ENCODE measurements at regions not wholly inside any gene's neighbourhood (a gene's known extent, or its start where the extent isn't known, plus 50 kb on each side); places are given as distances from the start of the nearest gene placed in this dataset.
"Not testable (repeated sequence)": the region's sequence is repeated elsewhere in the genome, so short reads cannot be mapped to it uniquely, and the experiment has no call there.

DNA sequence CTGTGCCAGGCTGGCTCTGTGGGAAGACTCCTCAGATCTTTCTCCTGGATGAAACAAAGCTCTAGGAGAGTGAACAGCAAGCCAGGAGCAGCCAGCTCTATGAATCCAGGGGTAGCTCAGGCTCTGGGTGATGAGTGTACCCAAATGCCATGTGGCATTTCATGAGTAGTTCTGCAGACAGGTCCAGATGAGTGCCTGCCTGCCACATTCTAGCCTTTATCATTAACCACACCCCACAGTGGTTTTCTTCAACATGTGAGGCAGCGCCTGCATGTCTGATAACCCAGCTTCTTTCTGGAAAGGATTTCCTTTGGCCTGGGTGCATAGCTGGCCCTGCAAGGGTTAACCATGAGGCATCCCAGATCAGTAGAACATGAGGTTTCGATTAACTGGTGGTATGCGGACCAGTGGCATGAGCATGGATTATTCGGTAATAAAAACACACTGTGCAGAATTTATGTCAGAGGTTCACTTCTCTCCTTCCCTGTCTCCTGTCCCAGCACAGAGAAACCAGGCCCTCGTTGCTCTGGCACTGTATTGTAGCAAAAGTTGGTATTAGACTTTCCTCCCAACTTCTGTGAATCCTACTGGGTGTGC lies 381.9 kb upstream of the ZNF462 start:
- H3K4me3 ChIP-seq: no peak overlapping the region
- H3K9me3 ChIP-seq: no peaks in the 10 kb centered on the region
- DNase-seq: no peak
- H3K27ac ChIP-seq: no peak overlapping the region
- H3K36me3 ChIP-seq: no peaks in the 10 kb centered on the region
- no peaks in the 10 kb centered on the region for H3K27me3 ChIP-seq
- TF ChIP-seq POLR2A (IDR thresholded peaks at IDR 0.05): no peak
- TF ChIP-seq CTCF (IDR thresholded peaks at IDR 0.05): no peak
- H3K4me1 ChIP-seq: no peaks in the 10 kb centered on the region

DNA sequence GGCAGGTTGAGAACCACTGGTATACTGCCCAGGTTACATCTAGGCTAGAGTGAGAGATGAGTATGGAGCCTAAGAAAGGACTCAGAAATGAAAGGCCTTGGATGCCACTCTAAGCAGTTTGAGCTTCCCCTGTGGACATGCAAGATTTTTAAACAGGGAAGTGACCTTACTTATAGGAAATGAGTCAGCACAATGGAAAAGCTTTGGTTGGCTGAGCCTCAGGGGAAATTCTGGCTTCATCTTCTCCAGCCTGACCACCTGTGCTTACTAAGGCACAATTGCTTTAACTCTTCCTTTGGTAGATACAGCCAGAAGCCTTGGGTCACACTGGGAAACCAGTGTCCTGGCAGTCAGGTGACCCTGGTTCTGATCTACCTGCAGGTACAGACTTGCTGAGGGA lies 380.2 kb upstream of the ZNF462 start:
- H3K9me3 ChIP-seq: no peaks in the 10 kb centered on the region
- H3K36me3 ChIP-seq: no peaks in the 10 kb centered on the region
- no peak overlapping the region for H3K27ac ChIP-seq
- no peaks in the 10 kb centered on the region for H3K27me3 ChIP-seq
- H3K4me3 ChIP-seq: no peak overlapping the region
- DNase-seq: no peak
- H3K4me1 ChIP-seq: no peaks in the 10 kb centered on the region
- no peak for TF ChIP-seq CTCF (IDR thresholded peaks at IDR 0.05)
- no peak for TF ChIP-seq POLR2A (IDR thresholded peaks at IDR 0.05)

DNA sequence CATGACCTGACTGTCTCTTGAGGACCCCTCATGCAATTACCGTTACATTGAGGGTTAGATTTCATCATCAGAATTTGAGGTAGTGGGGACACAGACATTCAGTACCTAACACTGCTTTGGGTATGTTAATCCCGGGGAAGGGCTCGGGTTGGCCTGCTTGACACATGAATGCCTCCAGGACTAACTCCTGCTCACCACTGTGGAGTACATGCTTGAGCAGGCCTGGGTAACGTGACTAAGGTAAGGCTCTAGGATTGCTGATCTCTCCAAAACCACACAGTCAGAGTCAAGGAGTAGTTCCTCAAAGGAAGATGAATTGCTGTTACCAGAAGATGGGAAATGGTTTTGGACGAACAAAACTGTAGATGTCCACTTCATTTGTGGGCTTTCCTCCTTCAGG lies 376.3 kb upstream of the ZNF462 start:
- TF ChIP-seq POLR2A (IDR thresholded peaks at IDR 0.05) (no peak), CTCF (IDR thresholded peaks at IDR 0.05) (no peak)
- H3K27me3 ChIP-seq: no peaks in the 10 kb centered on the region
- no peak overlapping the region for H3K4me3 ChIP-seq

GRCh38 chr9:106487266-106487665 lies 375.7 kb upstream of the ZNF462 start:
- DNase-seq: no peak
- no peaks in the 10 kb centered on the region for H3K9me3 ChIP-seq
- no peaks in the 10 kb centered on the region for H3K27me3 ChIP-seq
- no peaks in the 10 kb centered on the region for H3K4me1 ChIP-seq
- no peak overlapping the region for H3K27ac ChIP-seq
- H3K36me3 ChIP-seq: no peaks in the 10 kb centered on the region
- TF ChIP-seq CTCF (IDR thresholded peaks at IDR 0.05) (no peak), POLR2A (IDR thresholded peaks at IDR 0.05) (no peak)
- no peak overlapping the region for H3K4me3 ChIP-seq

More for the DNA sequence above, 376.3 kb upstream of the ZNF462 start:
- Histone ChIP-seq H3K4me1 (no peaks in the 10 kb centered on the region), H3K9me3 (no peaks in the 10 kb centered on the region), H3K36me3 (no peaks in the 10 kb centered on the region), H3K27ac (no peak overlapping the region)
- no peak for DNase-seq

- not testable (repeated sequence) for H3K4me3 ChIP-seq, H3K9me3 ChIP-seq, H3K27ac ChIP-seq, H3K36me3 ChIP-seq, H3K27me3 ChIP-seq, H3K4me1 ChIP-seq, DNase-seq
Measured at GRCh38 chr9:106492126-106492525, 370.8 kb upstream of the ZNF462 start.

- no peak for DNase-seq
- no peaks in the 10 kb centered on the region for H3K4me1 ChIP-seq
- no peak for TF ChIP-seq POLR2A (IDR thresholded peaks at IDR 0.05)
- TF ChIP-seq CTCF (IDR thresholded peaks at IDR 0.05): no peak
- no peak overlapping the region for H3K27ac ChIP-seq
- no peaks in the 10 kb centered on the region for H3K9me3 ChIP-seq
- no peaks in the 10 kb centered on the region for H3K27me3 ChIP-seq
- H3K4me3 ChIP-seq: no peak overlapping the region
- no peaks in the 10 kb centered on the region for H3K36me3 ChIP-seq
Measured at GRCh38 chr9:106500171-106500570, 362.8 kb upstream of the ZNF462 start.

GRCh38 chr9:106501210-106501609 lies 361.8 kb upstream of the ZNF462 start:
- H3K27me3 ChIP-seq, H3K27ac ChIP-seq, DNase-seq, H3K4me3 ChIP-seq, H3K4me1 ChIP-seq, H3K9me3 ChIP-seq, H3K36me3 ChIP-seq: not testable (repeated sequence)

Measured in Peyer's patch (tissue), 4 donors.